Smooth muscle cell (in vitro differentiated cells): ENCODE measurements at regions not wholly inside any gene's neighbourhood (a gene's known extent, or its start where the extent isn't known, plus 50 kb on each side); places are given as distances from the start of the nearest gene placed in this dataset.
"Not testable (repeated sequence)": the region's sequence is repeated elsewhere in the genome, so short reads cannot be mapped to it uniquely, and the experiment has no call there.

Source experiments
- DNase-seq: peaks from one replicate; lab custom pipeline; 2025; ENCODE audit not compliant: unreplicated experiment; lab: John Stamatoyannopoulos, UW
- H2AFZ ChIP-seq: fragments of 200-600 bp; sonication (generic); 2 replicates; pipeline ENCODE4 v1.6.0; 2016; ENCODE audit warnings: antibody characterized with exemption, low read depth, mild to moderate bottlenecking
- H3F3A ChIP-seq: fragments of 200-600 bp; sonication (generic); 2 replicates; pipeline ENCODE4 v1.6.0; 2017; ENCODE audit warnings: antibody characterized with exemption, low read depth
- H3K27ac ChIP-seq: fragments of 200-600 bp; sonication (generic); 2 replicates; pipeline ENCODE4 v1.5.1; 2016; ENCODE audit warnings: low read depth, mild to moderate bottlenecking
- H3K27me3 ChIP-seq: fragments of 200-600 bp; sonication (generic); 2 replicates; pipeline ENCODE4 v1.6.1; 2016; ENCODE audit warnings: low read depth, mild to moderate bottlenecking
- H3K36me3 ChIP-seq: fragments of 200-600 bp; sonication (generic); 2 replicates; pipeline ENCODE4 v1.5.1; 2016; ENCODE audit warnings: low read depth
- H3K4me1 ChIP-seq: fragments of 200-600 bp; sonication (generic); 2 replicates; pipeline ENCODE4 v1.5.1; 2016; ENCODE audit warnings: low read depth
- H3K4me2 ChIP-seq: fragments of 200-600 bp; sonication (generic); 2 replicates; pipeline ENCODE4 v1.6.0; 2016; ENCODE audit warnings: mild to moderate bottlenecking
- H3K4me3 ChIP-seq: fragments of 200-600 bp; sonication (generic); 2 replicates; pipeline ENCODE4 v1.5.1; 2016; ENCODE audit warnings: mild to moderate bottlenecking
- H3K79me2 ChIP-seq: fragments of 200-600 bp; sonication (generic); 2 replicates; pipeline ENCODE4 v1.6.0; 2016; ENCODE audit warnings: low read depth, mild to moderate bottlenecking
- H3K9ac ChIP-seq: fragments of 200-600 bp; sonication (generic); 2 replicates; pipeline ENCODE4 v1.6.0; 2016; ENCODE audit warnings: low read depth
- H3K9me3 ChIP-seq: fragments of 200-600 bp; sonication (generic); replicated peaks from 2 replicates; pipeline ENCODE4 v1.5.1; 2016; ENCODE audit warnings: low read depth
- H4K20me1 ChIP-seq: fragments of 200-600 bp; sonication (generic); 2 replicates; pipeline ENCODE4 v1.6.0; 2016; ENCODE audit warnings: low read depth
- CTCF ChIP-seq: fragments of 200-600 bp; sonication (generic); IDR thresholded peaks from 2 replicates; pipeline ENCODE4 v1.5.1; 2017; ENCODE audit warnings: borderline replicate concordance, mild to moderate bottlenecking, antibody characterized with exemption; ENCODE audit not compliant: insufficient read depth, poor library complexity, severe bottlenecking
- WGBS: methylation state at CpG from one replicate; pipeline ENCODE4 v1.1.7; 2016; ENCODE audit warnings: low lambda C conversion rate; 5-methylcytosine and 5-hydroxymethylcytosine counted together

GRCh38 chr1:185540295-185540694 lies 193.9 kb upstream of the HMCN1 start:
- Histone ChIP-seq H3F3A (peaks cover 23% of the 10 kb centered on the region), H3K36me3 (no peaks in the 10 kb centered on the region), H2AFZ (no peak overlapping the region), H3K9ac (no peak overlapping the region), H3K27ac (peak overlapping the region; percentile 67), H3K9me3 (no peaks in the 10 kb centered on the region), H3K4me1 (peaks cover 13% of the 10 kb centered on the region), H3K4me2 (no peak overlapping the region), H3K79me2 (no peaks in the 10 kb centered on the region), H3K4me3 (no peak overlapping the region), H3K27me3 (no peaks in the 10 kb centered on the region), H4K20me1 (no peaks in the 10 kb centered on the region)
- DNase-seq: no peak
- TF ChIP-seq CTCF: no peak
- WGBS: over 99% methylated on average over 5 of the region's 5 CpGs

GRCh38 chr1:185539277-185539943 lies 194.8 kb upstream of the HMCN1 start:
- H3K79me2 ChIP-seq: no peaks in the 10 kb centered on the region
- peaks cover 23% of the 10 kb centered on the region for H3F3A ChIP-seq
- no peak overlapping the region for H2AFZ ChIP-seq
- DNase-seq: no peak
- TF ChIP-seq CTCF: no peak
- H3K4me2 ChIP-seq: no peak overlapping the region
- no peaks in the 10 kb centered on the region for H3K36me3 ChIP-seq
- no peaks in the 10 kb centered on the region for H4K20me1 ChIP-seq
- 81% methylated on average over 10 of the region's 10 CpGs for WGBS
- H3K4me3 ChIP-seq: no peak overlapping the region
- H3K27me3 ChIP-seq: no peaks in the 10 kb centered on the region
- peak overlapping the region; percentile 31 for H3K27ac ChIP-seq
- peaks cover 13% of the 10 kb centered on the region for H3K4me1 ChIP-seq
- H3K9ac ChIP-seq: no peak overlapping the region
- no peaks in the 10 kb centered on the region for H3K9me3 ChIP-seq

GRCh38 chr1:185538309-185538898 lies 195.8 kb upstream of the HMCN1 start:
- not testable (repeated sequence) for H3K4me2 ChIP-seq, DNase-seq, H3K27ac ChIP-seq, H3K36me3 ChIP-seq, H3K9me3 ChIP-seq, H2AFZ ChIP-seq, H3K9ac ChIP-seq, H4K20me1 ChIP-seq, H3K27me3 ChIP-seq, H3K79me2 ChIP-seq, H3K4me3 ChIP-seq
- Histone ChIP-seq H3F3A (peaks cover 23% of the 10 kb centered on the region), H3K4me1 (peaks cover 18% of the 10 kb centered on the region)
- WGBS: 84% methylated on average over 16 of the region's 16 CpGs

- Histone ChIP-seq H3K27me3 (no peaks in the 10 kb centered on the region), H3K9ac (no peak overlapping the region), H3K36me3 (no peaks in the 10 kb centered on the region), H3K4me1 (peaks cover 25% of the 10 kb centered on the region), H3F3A (peaks cover 19% of the 10 kb centered on the region), H3K4me3 (no peak overlapping the region), H2AFZ (no peak overlapping the region), H4K20me1 (no peaks in the 10 kb centered on the region), H3K79me2 (no peaks in the 10 kb centered on the region), H3K9me3 (no peaks in the 10 kb centered on the region), H3K4me2 (no peak overlapping the region), H3K27ac (no peak overlapping the region)
- 95% methylated on average over 2 of the region's 2 CpGs for WGBS
- DNase-seq: no peak
- no peak for TF ChIP-seq CTCF
Observed at GRCh38 chr1:185537596-185537995, 196.6 kb upstream of the HMCN1 start.
